Liver (tissue), 8 donors: ENCODE measurements at regions not wholly inside any gene's neighbourhood (a gene's known extent, or its start where the extent isn't known, plus 50 kb on each side); places are given as distances from the start of the nearest gene placed in this dataset.

Source experiments
- DNase-seq: peaks from one replicate; pipeline ENCODE4 v3.0.0-alpha.2; 2017; ENCODE audit warnings: low spot score
- H3K27ac ChIP-seq, 2 donors: one replicate each; pipeline ENCODE4 v1.7.0; 2013; ENCODE audit warnings: inconsistent platforms in 2 of 2, low read length in 2 of 2, control low read depth in 1 of 2, low read depth in 1 of 2, mild to moderate bottlenecking in 1 of 2
- H3K27me3 ChIP-seq, 4 donors: one replicate each; pipeline versions ENCODE4 v1.6.1 to v1.7.0; 2013; ENCODE audit warnings: low read length in 3 of 4, inconsistent platforms in 1 of 4, mild to moderate bottlenecking in 1 of 4, moderate library complexity in 1 of 4; ENCODE audit not compliant: control insufficient read depth in 4 of 4, insufficient read depth in 4 of 4
- H3K36me3 ChIP-seq, 4 donors: one replicate each; pipeline versions ENCODE4 v1.6.1 to v1.7.0; 2013; ENCODE audit warnings: low read length in 3 of 4, mild to moderate bottlenecking in 3 of 4, low read depth in 1 of 4, moderate library complexity in 1 of 4; ENCODE audit not compliant: control insufficient read depth in 4 of 4, insufficient read depth in 3 of 4
- H3K4me1 ChIP-seq, 4 donors: one replicate each; pipeline versions ENCODE4 v1.6.1 to v1.7.0; 2013; ENCODE audit warnings: low read length in 3 of 4, mild to moderate bottlenecking in 3 of 4, moderate library complexity in 1 of 4; ENCODE audit not compliant: control insufficient read depth in 4 of 4, insufficient read depth in 4 of 4
- H3K4me3 ChIP-seq, 3 donors: one replicate each; pipeline versions ENCODE4 v1.6.1 to v1.7.0; 2013; ENCODE audit warnings: low read length in 3 of 3, control low read depth in 1 of 3, low read depth in 1 of 3, mild to moderate bottlenecking in 1 of 3
- H3K9ac ChIP-seq, 2 donors: one replicate each; pipeline ENCODE4 v1.7.0; 2013; ENCODE audit warnings: low read length in 2 of 2, mild to moderate bottlenecking in 2 of 2, moderate library complexity in 2 of 2, control low read depth in 1 of 2, low read depth in 1 of 2
- H3K9me3 ChIP-seq, 4 donors: one replicate each; pipeline versions ENCODE4 v1.6.1 to v1.7.0; 2013; ENCODE audit warnings: low read length in 3 of 4; ENCODE audit not compliant: control insufficient read depth in 4 of 4
- ATF3 ChIP-seq: IDR thresholded peaks from 2 replicates; pipeline ENCODE4 v1.6.1; 2016; ENCODE audit warnings: antibody characterized with exemption
- CTCF ChIP-seq: fragments of 150-350 bp; IDR thresholded peaks from 2 replicates; pipeline ENCODE4 v1.5.1; 2017; ENCODE audit warnings: improper control_type of control experiment, low read depth, low read length; ENCODE audit not compliant: missing input control
- EGR1 ChIP-seq, 2 donors: IDR thresholded peaks; 2 replicates each; pipeline ENCODE4 v1.6.1; 2016 to 2018; ENCODE audit warnings: antibody characterized with exemption in 2 of 2, low read depth in 2 of 2
- FOXA1 ChIP-seq: IDR thresholded peaks from 2 replicates; pipeline ENCODE4 v1.6.1; 2016; ENCODE audit warnings: antibody characterized with exemption
- FOXA2 ChIP-seq: IDR thresholded peaks from 2 replicates; pipeline ENCODE4 v1.6.1; 2016; ENCODE audit warnings: antibody characterized with exemption
- GABPA ChIP-seq, 2 donors: IDR thresholded peaks in 1 of 2; conservative IDR thresholded peaks in 1 of 2; 2 replicates each; pipeline ENCODE4 v1.6.1; 2016; ENCODE audit warnings: antibody characterized with exemption in 2 of 2, mild to moderate bottlenecking in 1 of 2, moderate library complexity in 1 of 2
- HNF4A ChIP-seq, 2 donors: conservative IDR thresholded peaks; 2 replicates each; pipeline ENCODE4 v1.6.1; 2016; ENCODE audit warnings: antibody characterized with exemption in 2 of 2, mild to moderate bottlenecking in 2 of 2
- HNF4G ChIP-seq: IDR thresholded peaks from 2 replicates; pipeline ENCODE4 v1.6.1; 2016; ENCODE audit warnings: antibody characterized with exemption
- JUND ChIP-seq, 2 donors: IDR thresholded peaks; 2 replicates each; pipeline ENCODE4 v1.6.1; 2016; ENCODE audit warnings: antibody characterized with exemption in 2 of 2
- MAX ChIP-seq: IDR thresholded peaks from 2 replicates; pipeline ENCODE4 v1.6.1; 2016; ENCODE audit warnings: antibody characterized with exemption
- NR2F2 ChIP-seq: IDR thresholded peaks from 2 replicates; pipeline ENCODE4 v1.6.1; 2016; ENCODE audit warnings: antibody characterized with exemption
- RAD21 ChIP-seq, 2 donors: IDR thresholded peaks; 2 replicates each; pipeline ENCODE4 v1.6.1; 2016; ENCODE audit warnings: antibody characterized with exemption in 2 of 2, mild to moderate bottlenecking in 2 of 2
- REST ChIP-seq: IDR thresholded peaks from 2 replicates; pipeline ENCODE4 v1.6.1; 2016; ENCODE audit warnings: antibody characterized with exemption, mild to moderate bottlenecking
- RXRA ChIP-seq, 2 donors: IDR thresholded peaks; 2 replicates each; pipeline ENCODE4 v1.6.1; 2017 to 2018; ENCODE audit warnings: antibody characterized with exemption in 2 of 2, mild to moderate bottlenecking in 1 of 2
- SP1 ChIP-seq: IDR thresholded peaks from 2 replicates; pipeline ENCODE4 v1.6.1; 2018; ENCODE audit warnings: antibody characterized with exemption, mild to moderate bottlenecking
- TAF1 ChIP-seq: conservative IDR thresholded peaks from 2 replicates; pipeline ENCODE4 v1.6.1; 2016; ENCODE audit warnings: antibody characterized with exemption, mild to moderate bottlenecking
- YY1 ChIP-seq: IDR thresholded peaks from 2 replicates; pipeline ENCODE4 v1.6.1; 2016; ENCODE audit warnings: antibody characterized with exemption, mild to moderate bottlenecking
- ZBTB33 ChIP-seq: IDR thresholded peaks from 2 replicates; pipeline ENCODE4 v1.6.1; 2016; ENCODE audit warnings: antibody characterized with exemption
- WGBS: extraction: QIAGEN DNeasy Blood & Tissue Kit; methylation state at CpG from one replicate; pipeline ENCODE4 v1.1.7; 2013; 5-methylcytosine and 5-hydroxymethylcytosine counted together
- donor health status: healthy.
- donor health status: healthy.
- donor health status: healthy.
- donor health status: healthy.
- donor health status: healthy.

GRCh38 chr6:74632196-74632875 is 573.5 kb downstream of the COL12A1 start:
- no peak for DNase-seq
- Histone ChIP-seq H3K4me1 (no peaks in the 10 kb centered on the region), H3K27me3 (no peaks in the 10 kb centered on the region), H3K9ac (no peak overlapping the region), H3K9me3 (no peaks in the 10 kb centered on the region), H3K36me3 (no peaks in the 10 kb centered on the region), H3K27ac (no peak overlapping the region), H3K4me3 (no peak overlapping the region)
- TF ChIP-seq FOXA1 (no peak), TAF1 (no peak), HNF4A (conservative IDR thresholded peaks at IDR 0.05) (no peak), SP1 (no peak), HNF4G (no peak), REST (no peak), RXRA (IDR thresholded peaks at IDR 0.05) (no peak), GABPA (IDR thresholded peaks at IDR 0.05 in 1 of 2, conservative IDR thresholded peaks at IDR 0.05 in 1 of 2) (no peak), MAX (no peak), ATF3 (no peak), JUND (IDR thresholded peaks at IDR 0.05) (no peak), FOXA2 (no peak), YY1 (no peak), EGR1 (IDR thresholded peaks at IDR 0.05; ENCODE audit: low read depth in 2 of 2) (no peak), NR2F2 (no peak), RAD21 (IDR thresholded peaks at IDR 0.05) (no peak), ZBTB33 (no peak), CTCF (no peak)
- WGBS: 93% methylated on average over 1 of the region's 1 CpG
